Globus pallidus (tissue), 1 donor: ENCODE measurements at regions not wholly inside any gene's neighbourhood (a gene's known extent, or its start where the extent isn't known, plus 50 kb on each side); places are given as distances from the start of the nearest gene placed in this dataset.
"Not testable (repeated sequence)": the region's sequence is repeated elsewhere in the genome, so short reads cannot be mapped to it uniquely, and the experiment has no call there.

Experiments used
- DNase-seq: peaks from one replicate; pipeline ENCODE4 v3.0.0-alpha.2; 2015; ENCODE audit warnings: low spot score

DNA sequence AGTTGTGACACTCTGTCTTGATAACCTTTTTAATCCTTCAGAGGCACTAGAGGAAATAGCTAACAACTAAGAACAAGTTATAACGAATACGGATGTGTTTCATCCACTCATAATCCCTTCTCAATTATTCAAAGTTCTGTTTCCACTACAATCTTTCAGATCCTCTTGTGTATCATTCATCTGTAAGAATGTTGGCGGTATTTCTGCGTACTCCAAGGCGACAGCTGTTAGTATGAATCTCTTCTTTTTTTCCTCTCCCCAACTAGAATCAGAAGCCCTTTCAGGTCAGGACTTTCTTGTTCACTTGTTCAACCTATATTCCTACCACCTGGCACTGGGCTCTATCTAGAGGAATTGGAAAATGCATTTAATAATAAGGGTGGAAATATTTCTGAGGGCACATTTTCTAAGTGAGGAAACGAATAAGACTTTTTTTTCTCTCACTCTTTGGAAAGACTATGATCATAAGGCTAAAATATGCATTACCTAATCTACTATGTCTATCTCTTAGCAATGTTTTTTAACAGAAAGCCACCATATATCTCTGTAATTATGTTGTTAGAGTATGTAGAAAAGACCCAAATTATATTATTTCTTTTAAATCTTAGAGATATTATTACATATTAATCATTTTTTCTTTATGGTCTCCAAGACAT lies 492.9 kb downstream of the PCDH20 start:
- DNase-seq, result no peak

- DNase-seq, result no peak
Observed at GRCh38 chr13:60893801-60894200, 496.8 kb downstream of the TDRD3 start.

DNA sequence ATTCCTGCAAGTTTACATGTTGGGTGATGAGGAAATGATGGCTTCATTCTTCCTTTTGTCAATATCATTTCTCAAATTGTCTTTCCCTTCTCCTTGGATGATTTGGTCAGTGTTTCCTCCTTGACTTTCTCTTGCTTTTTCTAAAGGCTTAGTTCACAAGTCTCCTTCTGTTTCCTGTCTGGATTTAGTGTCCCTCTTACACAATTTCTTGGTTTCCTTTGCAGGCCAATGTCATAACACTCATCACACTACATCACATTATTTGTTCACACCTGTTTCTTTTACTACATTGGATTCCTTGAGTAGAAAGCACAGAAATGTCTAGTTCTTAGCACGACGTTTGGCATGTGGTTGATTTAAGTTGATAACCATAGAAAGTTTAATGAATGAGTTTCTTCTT lies 490.7 kb downstream of the TDRD3 start:
- no peak for DNase-seq

GRCh38 chr13:60881507-60881906 lies 484.5 kb downstream of the TDRD3 start:
- no peak for DNase-seq

- no peak for DNase-seq
Observed at GRCh38 chr13:60873116-60873515, 476.1 kb downstream of the TDRD3 start.

GRCh38 chr13:60869941-60870613 lies 473.1 kb downstream of the TDRD3 start:
- DNase-seq, result no peak

DNA sequence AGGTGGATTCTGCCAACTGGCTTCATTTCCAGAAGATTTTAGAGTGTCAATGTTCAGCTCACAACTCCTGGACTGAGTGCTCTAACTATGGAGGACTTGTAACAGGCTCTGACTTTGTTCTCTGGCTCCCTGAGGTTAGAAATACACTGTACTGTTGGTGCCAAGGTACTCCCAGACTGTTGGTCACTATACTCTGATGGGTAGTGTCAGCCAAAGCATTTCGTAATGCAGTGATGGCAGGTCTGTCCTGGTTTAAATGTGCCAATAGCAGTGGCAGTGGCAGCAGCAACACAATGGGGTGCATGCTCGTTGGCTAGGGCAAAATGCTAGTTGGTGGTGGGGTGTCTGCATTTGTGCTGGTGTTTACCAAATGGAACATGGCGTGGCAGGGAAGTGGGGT lies 472.2 kb downstream of the TDRD3 start:
- DNase-seq, result no peak

GRCh38 chr13:60862036-60862435 lies 465.0 kb downstream of the TDRD3 start:
- DNase-seq, result no peak

DNA sequence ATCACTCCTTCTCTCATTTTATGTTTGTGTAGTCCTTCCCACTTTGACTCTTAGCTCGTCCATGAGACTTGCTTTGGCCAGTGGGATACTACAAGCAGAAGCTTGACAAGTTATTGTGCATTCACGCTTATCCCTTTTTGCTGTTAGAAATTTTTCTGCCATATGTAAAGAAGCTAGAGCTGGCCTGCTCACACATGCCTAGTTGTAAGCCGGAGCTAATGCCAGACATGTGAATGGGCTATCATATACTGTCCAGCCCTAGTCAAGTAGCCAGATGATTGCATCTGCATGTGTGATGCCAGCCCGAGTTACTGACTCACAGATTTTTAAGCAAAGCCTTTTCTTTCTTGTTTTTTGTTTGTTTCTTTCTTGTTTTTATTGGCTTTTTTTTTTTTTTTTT lies 460.7 kb downstream of the TDRD3 start:
- DNase-seq, result no peak

DNA sequence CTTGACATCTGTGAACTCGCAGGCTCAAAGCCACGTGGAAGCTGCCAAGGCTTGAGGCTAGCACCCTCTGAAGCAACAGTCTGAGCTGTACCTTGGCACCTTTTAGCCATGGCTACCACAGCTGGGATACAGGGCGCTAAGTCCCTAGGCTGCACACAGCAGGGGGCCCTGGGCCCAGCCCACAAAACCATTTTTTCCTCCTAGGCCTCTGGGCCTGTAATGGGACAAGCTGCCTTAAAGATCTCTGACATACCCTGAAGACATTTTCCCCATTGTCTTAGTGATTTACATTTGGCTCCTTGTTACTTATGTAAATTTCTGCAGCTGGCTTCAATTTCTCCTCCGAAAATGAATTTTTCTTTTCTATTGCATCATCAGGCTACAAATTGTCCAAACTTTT lies 455.9 kb downstream of the TDRD3 start:
- no peak for DNase-seq

DNA sequence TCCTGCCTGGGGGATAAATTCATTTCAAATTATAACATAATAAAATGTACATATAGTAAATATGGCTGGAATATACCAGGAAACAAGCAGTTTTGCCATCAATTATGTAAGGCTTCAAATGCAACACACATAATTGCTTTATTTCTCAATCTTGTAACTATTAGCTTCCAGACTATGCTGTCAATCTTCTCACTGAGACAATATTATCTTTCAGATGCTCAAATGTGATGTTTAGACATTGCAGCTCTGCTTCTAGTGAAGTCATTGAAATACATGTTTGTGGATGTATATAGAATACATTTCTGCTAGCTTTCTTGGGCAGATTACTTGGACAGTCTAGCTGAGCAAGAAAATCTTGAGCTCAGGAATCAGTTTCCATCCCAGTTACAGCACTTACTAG lies 454.4 kb downstream of the TDRD3 start:
- DNase-seq, result no peak

DNA sequence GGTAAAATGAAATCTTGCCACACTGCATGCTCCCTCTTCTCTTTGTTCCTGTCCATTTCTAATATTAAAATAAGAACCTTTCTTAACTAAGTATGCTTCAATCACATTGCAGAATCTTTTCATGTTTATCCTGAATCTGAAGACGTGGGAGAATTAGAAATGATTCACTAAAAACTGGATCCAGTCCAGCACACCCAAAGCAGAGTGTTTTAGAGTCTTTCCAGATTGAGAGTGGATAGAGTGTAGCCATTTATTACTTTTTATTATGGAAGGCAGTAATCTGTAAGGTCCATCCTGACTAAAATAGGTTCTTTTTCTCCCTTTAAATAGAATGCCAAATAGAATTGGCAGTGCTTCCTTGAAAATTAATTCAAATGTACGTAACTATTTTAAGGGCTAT lies 453.5 kb downstream of the TDRD3 start:
- DNase-seq, result no peak

GRCh38 chr13:60838581-60838980 lies 441.6 kb downstream of the TDRD3 start:
- DNase-seq, result no peak

DNA sequence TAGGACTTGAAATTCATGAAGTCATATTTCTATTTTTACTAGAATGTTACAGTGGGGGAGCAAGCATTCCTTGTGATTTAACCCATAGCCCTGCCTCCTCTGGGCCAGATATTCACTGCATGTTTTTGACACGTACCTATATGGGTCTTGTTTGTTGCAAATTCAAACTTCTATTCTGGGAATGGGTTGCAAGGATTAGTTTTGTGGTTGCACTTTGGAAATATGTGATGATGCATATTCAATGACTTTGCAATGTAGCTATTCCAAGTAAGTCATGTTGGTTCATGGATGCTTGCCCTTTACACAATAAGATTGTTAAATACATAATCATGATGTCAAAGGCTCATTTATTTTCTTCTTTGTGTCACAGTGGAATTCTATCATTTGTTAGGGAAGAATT lies 440.8 kb downstream of the TDRD3 start:
- DNase-seq, result no peak

DNA sequence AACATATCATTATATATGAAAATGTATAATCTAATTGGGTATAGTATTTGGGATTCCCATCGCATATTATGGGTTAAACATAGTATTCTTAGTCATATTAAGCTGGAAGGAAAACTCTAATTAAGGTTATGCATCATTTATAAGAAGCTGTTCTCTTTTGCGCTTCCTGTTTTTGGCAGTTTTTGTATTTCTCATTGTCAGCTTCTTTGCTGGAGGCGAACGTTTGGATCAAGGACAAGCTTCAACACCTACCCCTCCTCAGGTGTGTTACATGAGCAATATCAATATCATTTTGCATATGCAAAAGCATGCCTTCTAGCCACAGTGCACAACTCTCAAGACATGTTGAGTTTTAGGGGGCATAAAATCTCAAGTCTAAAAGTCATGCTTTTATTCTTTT lies 439.8 kb downstream of the TDRD3 start:
- no peak for DNase-seq

DNA sequence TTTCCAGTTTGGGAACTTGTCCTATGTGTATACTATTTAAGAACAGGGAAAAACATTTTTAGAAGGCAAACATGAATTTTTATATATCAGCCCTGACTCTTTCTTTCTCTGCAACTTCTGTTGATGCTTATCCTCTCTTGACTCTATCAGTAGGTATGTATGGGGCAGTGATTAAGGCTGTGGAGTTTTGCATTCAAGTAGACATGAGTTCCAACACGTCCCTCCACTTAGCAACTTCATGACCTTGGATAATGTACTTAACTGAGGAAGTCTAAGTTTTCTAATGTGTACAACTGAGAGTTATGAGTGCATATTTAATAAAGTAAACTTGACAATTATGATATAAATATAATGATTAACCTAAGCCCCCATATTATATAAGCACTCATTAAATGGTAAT lies 414.6 kb downstream of the TDRD3 start:
- no peak for DNase-seq

GRCh38 chr13:60805640-60806039 lies 408.6 kb downstream of the TDRD3 start:
- DNase-seq, result not testable (repeated sequence)

- no peak for DNase-seq
Observed at GRCh38 chr13:60798503-60798902, 401.5 kb downstream of the TDRD3 start.

DNA sequence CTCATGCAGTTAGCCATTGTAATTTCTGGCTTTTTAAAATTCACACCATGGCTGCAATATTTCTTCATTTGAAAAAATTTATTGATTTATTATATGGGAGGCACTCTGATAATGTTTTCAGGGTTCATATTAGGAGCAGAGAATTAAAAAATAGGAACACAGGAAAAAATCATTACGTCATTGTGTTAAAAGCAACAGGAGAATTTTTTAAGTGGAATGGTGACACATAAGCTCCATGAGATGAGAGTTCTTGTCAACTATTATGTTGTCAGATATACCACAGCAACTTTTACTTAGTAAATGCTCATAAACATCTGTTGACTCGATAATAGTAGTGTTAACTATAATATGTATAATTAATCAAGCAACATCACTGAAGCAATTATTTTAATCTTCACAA lies 400.1 kb downstream of the TDRD3 start:
- no peak for DNase-seq

GRCh38 chr13:60794751-60795150 lies 397.7 kb downstream of the TDRD3 start:
- DNase-seq, result no peak

DNA sequence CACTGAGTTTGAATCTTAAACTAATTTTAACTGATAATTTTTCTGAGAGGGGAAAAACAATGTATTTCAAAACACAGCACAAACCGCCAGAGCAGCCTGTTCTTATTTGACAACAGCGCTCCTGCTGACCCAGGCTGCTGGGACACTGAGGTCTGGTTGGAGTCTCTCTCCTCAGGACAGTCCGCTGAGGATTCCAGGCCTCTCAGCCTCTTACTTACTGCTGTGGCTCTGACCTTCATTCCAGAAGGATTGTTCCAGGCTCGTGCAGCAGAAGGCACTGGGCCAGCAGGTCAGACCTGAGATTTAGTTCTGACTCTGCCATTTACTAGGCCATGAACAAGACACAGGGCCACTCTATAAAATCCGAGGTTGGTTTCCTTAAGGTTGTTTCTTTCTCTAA lies 393.6 kb downstream of the TDRD3 start:
- DNase-seq, result no peak

- no peak for DNase-seq
Observed at GRCh38 chr13:60788156-60788829, 391.3 kb downstream of the TDRD3 start.

- DNase-seq, result no peak
Observed at GRCh38 chr13:60787083-60787482, 390.1 kb downstream of the TDRD3 start.

DNA sequence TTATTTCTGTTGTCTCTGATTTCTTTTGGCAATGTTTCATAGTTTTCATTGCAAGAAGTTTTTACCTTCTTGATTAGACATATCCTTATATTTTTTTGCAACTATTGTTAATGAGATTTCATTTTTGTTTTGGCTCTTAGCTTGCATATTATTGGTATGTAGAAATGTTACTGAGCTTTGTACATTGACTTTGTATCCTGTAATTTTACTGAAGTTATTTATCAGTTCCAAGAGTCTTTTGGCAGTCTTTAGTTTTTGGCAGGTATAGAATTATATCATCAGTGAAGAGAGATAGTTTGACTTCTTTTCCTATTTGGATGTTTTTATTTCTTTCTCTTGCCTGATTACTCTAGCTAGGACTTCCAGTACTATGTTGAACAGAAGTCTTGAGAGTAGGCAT lies 375.7 kb downstream of the TDRD3 start:
- DNase-seq, result no peak
